ENCODE measurements at regions not wholly inside any gene's neighbourhood (a gene's known extent, or its start where the extent isn't known, plus 50 kb on each side); places are given as distances from the start of the nearest gene placed in this dataset.

- Histone ChIP-seq H3K9me3 (peaks cover 0 to 25% of the 10 kb centered on the region in 2 donors), H3K27me3 (no peaks in the 10 kb centered on the region), H3K36me3 (no peaks in the 10 kb centered on the region), H3K4me3 (no peak overlapping the region), H3K4me1 (no peaks in the 10 kb centered on the region), H3K27ac (no peak overlapping the region)
- DNase-seq (ENCODE audit: low spot score), result no peak
- no peak for TF ChIP-seq CTCF (IDR thresholded peaks at IDR 0.05)
Measured at GRCh38 chr7:68642727-68643126, 955.5 kb upstream of the AUTS2 start.

- DNase-seq (ENCODE audit: low spot score), result no peak
- H3K4me3 ChIP-seq, result no peak overlapping the region
- no peaks in the 10 kb centered on the region for H3K27me3 ChIP-seq
- no peaks in the 10 kb centered on the region for H3K4me1 ChIP-seq
- H3K9me3 ChIP-seq, result no peaks in the 10 kb centered on the region
- H3K27ac ChIP-seq, result no peak overlapping the region
- TF ChIP-seq CTCF (IDR thresholded peaks at IDR 0.05), result no peak
- H3K36me3 ChIP-seq, result no peaks in the 10 kb centered on the region
Measured at GRCh38 chr7:68663392-68663791, 934.9 kb upstream of the AUTS2 start.

- Histone ChIP-seq H3K4me3 (no peak overlapping the region), H3K27ac (no peak overlapping the region), H3K27me3 (no peaks in the 10 kb centered on the region), H3K4me1 (no peaks in the 10 kb centered on the region), H3K9me3 (peaks cover 0 to 15% of the 10 kb centered on the region in 2 donors), H3K36me3 (no peaks in the 10 kb centered on the region)
- TF ChIP-seq CTCF (IDR thresholded peaks at IDR 0.05), result no peak
- DNase-seq (ENCODE audit: low spot score), result no peak
Measured at GRCh38 chr7:68671046-68671445, 927.2 kb upstream of the AUTS2 start.

- no peaks in the 10 kb centered on the region for H3K4me1 ChIP-seq
- no peak overlapping the region for H3K27ac ChIP-seq
- TF ChIP-seq CTCF (IDR thresholded peaks at IDR 0.05), result no peak
- no peaks in the 10 kb centered on the region for H3K27me3 ChIP-seq
- no peak overlapping the region for H3K4me3 ChIP-seq
- no peak for DNase-seq (ENCODE audit: low spot score)
- H3K36me3 ChIP-seq, result no peaks in the 10 kb centered on the region
- H3K9me3 ChIP-seq, result peaks cover 0 to 15% of the 10 kb centered on the region in 2 donors
Measured at GRCh38 chr7:68671671-68672070, 926.6 kb upstream of the AUTS2 start.

GRCh38 chr7:68674826-68675225 is 923.4 kb upstream of the AUTS2 start:
- H3K36me3 ChIP-seq, result no peaks in the 10 kb centered on the region
- H3K4me3 ChIP-seq, result no peak overlapping the region
- H3K4me1 ChIP-seq, result no peaks in the 10 kb centered on the region
- no peaks in the 10 kb centered on the region for H3K27me3 ChIP-seq
- H3K9me3 ChIP-seq, result peaks cover 0 to 15% of the 10 kb centered on the region in 2 donors
- TF ChIP-seq CTCF (IDR thresholded peaks at IDR 0.05), result no peak
- no peak for DNase-seq (ENCODE audit: low spot score)
- H3K27ac ChIP-seq, result no peak overlapping the region

- no peaks in the 10 kb centered on the region for H3K4me1 ChIP-seq
- no peak overlapping the region for H3K27ac ChIP-seq
- DNase-seq (ENCODE audit: low spot score), result no peak
- TF ChIP-seq CTCF (IDR thresholded peaks at IDR 0.05), result no peak
- peaks cover 0 to 15% of the 10 kb centered on the region in 2 donors for H3K9me3 ChIP-seq
- H3K4me3 ChIP-seq, result no peak overlapping the region
- no peaks in the 10 kb centered on the region for H3K27me3 ChIP-seq
- H3K36me3 ChIP-seq, result no peaks in the 10 kb centered on the region
Measured at GRCh38 chr7:68676813-68677535, 921.3 kb upstream of the AUTS2 start.
